ENCODE measurements at regions not wholly inside any gene's neighbourhood (a gene's known extent, or its start where the extent isn't known, plus 50 kb on each side); places are given as distances from the start of the nearest gene placed in this dataset.

DNA sequence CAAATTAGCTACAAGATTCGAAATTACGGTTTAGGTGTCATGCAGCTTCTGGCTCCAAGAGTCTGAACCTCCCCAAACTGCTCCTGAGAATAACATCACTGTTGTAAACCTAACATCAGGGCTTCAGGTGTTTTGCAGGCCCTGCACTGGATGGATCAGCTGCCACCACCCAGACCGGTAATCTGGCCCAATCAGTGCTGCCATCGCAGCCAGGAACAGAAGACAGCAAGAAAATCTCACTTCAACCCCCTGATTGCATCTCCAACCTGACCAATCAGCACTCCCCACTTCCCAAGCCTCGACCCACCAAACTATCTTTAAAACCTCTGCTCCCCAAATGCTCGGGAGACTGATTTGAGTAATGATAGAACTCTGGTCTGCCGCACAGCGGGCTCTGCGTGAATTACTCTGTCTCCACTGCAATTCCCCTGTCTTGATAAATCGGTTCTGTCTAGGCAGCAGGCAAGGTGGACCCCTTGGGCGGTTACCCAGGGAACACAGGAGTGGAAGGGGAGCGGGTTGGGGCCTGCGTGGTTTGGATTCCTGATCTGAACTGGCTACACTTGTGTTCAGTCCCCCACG lies 268.5 kb upstream of the SFSWAP start:
- 74 to 86% methylated on average over 14 of the region's 14 CpGs for WGBS, 2 donors
- Histone ChIP-seq H3K9me3 (no peaks in the 10 kb centered on the region), H3K4me3 (replicated peaks in 1 of 3) (no peak overlapping the region), H3K27ac (no peak overlapping the region), H3K27me3 (no peaks in the 10 kb centered on the region), H3K4me1 (no peaks in the 10 kb centered on the region), H3K36me3 (no peaks in the 10 kb centered on the region)
- DNase-seq, result no peak
- TF ChIP-seq, protein P1, sequence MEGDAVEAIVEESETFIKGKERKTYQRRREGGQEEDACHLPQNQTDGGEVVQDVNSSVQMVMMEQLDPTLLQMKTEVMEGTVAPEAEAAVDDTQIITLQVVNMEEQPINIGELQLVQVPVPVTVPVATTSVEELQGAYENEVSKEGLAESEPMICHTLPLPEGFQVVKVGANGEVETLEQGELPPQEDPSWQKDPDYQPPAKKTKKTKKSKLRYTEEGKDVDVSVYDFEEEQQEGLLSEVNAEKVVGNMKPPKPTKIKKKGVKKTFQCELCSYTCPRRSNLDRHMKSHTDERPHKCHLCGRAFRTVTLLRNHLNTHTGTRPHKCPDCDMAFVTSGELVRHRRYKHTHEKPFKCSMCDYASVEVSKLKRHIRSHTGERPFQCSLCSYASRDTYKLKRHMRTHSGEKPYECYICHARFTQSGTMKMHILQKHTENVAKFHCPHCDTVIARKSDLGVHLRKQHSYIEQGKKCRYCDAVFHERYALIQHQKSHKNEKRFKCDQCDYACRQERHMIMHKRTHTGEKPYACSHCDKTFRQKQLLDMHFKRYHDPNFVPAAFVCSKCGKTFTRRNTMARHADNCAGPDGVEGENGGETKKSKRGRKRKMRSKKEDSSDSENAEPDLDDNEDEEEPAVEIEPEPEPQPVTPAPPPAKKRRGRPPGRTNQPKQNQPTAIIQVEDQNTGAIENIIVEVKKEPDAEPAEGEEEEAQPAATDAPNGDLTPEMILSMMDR (IDR thresholded peaks at IDR 0.05), result no peak
- TF ChIP-seq POLR2A (IDR thresholded peaks at IDR 0.05), result no peak
- intact Hi-C loops (cut with DNase I), result no loop called here

DNA sequence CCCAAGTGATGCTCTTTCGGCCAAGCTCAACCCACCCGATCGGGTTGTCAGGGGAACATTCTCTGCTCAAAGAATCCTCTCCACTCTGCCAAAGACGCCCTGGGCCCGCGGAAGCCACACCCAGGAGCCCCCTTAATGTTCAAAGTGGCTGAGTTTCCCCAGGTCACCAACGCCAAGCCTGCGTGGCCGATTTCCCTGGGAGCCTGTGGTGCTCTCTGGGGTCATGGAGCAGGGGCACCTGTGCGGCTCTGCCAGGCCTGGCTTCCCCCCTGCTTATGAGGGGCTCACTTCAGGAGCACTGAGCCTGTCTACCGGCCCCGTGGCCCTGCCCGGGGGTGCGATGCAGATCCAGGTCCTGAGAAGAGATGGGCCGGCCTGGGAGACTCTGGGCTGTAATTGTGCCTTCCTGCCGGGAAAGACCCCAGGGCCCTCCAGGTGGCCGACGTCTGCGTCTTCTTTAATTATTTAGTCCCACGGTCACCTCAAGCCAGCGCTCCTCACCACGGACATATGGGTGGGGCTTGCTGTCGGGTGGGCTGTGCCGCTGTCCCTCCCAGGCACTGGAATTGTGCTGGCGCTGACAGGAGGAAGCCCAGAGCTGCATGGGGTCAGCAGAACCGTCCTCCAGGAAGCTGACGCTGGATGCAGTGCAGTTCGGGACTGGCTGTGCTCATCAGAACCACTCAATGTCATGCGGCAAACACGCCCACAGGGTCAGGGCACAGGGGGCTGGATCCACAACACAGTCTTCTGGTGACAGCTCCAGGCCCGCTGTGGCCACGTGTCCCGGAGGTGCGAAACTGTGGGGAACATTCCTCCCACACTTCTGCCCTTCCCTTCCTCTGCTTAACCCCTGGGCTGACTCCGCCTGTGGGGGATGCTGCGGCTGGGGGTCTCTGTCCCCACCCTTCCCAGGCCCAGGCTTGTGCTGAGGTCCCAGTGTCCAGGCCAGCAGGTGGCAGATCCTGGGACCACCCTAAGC lies 267.6 kb upstream of the SFSWAP start:
- Histone ChIP-seq H3K27ac (no peak overlapping the region), H3K4me1 (no peaks in the 10 kb centered on the region), H3K9me3 (no peaks in the 10 kb centered on the region), H3K4me3 (replicated peaks in 1 of 3) (no peak overlapping the region), H3K36me3 (no peaks in the 10 kb centered on the region), H3K27me3 (no peaks in the 10 kb centered on the region)
- TF ChIP-seq POLR2A (IDR thresholded peaks at IDR 0.05), result no peak
- TF ChIP-seq, protein P1 (IDR thresholded peaks at IDR 0.05), result no peak
- intact Hi-C loops (cut with DNase I), result no loop called here
- WGBS, 2 donors, result 79 to 80% methylated on average over 20 to 34 of the region's 36 CpGs
- DNase-seq, result peak in 1 of 2 donors; percentile 22

DNA sequence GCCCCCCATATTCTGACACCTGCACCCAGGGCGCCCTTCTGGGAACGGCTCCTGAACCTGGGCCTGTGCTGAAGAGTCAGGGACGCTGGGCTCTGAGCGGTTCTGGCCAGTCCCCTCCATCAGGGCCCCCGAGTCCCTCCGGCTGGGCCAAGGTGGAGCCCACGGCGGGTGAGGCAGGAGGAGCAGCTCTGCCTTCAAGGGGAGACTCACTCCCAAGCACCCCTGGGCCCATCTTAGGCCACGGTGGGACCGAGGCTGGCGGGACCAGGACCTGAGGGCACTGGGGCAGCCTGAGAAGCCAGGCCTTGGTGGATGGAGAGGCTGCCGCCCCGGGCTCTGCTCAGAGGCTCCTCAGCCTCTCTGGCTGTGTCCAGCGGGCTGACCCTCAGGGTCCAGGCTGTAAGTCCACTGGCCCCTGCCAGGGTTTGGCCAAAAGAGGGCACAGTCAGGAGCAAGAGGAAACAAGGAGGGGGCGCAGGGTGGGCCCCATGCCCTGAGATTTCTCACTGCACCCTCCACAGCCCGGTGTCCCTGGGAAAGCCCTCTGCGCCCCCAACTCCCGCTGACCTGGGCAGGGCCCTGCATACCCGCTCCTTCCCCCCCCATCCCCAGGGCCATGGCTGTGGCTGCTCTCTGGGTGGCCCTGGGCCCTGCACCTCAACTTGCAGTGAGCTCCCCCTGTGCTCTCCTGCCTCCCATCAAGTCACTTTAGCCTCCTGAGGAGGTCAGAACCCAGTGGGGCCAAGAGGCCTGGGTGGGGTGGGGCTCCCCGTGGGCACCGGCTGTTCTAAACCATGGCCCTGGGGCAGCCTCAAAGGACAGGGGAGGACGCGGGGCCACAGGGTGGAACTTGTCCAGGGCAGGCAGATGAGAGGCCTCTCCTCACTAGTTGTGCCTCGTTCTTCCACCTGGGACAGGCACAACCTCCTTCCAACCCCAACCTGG lies 266.4 kb upstream of the SFSWAP start:
- TF ChIP-seq, protein P1 (IDR thresholded peaks at IDR 0.05), result no peak
- no peak for TF ChIP-seq POLR2A (IDR thresholded peaks at IDR 0.05)
- intact Hi-C loops (cut with DNase I), result no loop called here
- Histone ChIP-seq H3K9me3 (no peaks in the 10 kb centered on the region), H3K4me3 (replicated peaks in 1 of 3) (no peak overlapping the region), H3K4me1 (no peaks in the 10 kb centered on the region), H3K27ac (no peak overlapping the region), H3K36me3 (no peaks in the 10 kb centered on the region), H3K27me3 (no peaks in the 10 kb centered on the region)
- WGBS, 2 donors, result 89 to 90% methylated on average over 12 to 15 of the region's 24 CpGs
- no peak for DNase-seq

DNA sequence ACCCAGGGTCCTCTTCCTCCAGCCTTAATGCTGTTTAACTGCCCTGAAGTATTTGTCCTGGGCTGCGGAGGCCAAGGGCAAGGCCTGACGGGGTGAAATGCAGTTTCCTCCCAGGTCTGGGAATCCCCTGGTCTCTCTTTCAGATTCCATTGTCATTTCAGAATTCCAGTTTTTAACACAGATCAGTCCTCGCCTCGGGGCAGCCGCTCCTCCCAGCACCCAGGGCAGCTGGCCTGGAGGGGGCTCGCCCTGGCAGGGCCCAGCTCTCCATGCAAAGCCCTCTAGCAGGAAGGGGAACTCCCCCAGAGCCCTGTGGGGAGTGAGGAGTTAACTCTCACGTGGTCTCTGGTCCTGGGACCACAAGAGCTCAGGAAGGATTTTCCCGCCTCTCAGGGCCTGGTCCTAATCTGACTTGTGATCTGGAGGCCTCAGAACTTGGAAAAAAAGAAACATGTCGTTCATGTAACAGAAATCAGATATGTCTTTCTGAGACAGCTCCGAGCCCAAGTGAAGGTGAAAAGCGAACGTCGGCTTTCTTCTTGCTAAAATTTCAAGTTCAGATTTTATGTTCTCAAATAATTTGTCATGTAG lies 265.6 kb upstream of the SFSWAP start:
- Histone ChIP-seq H3K4me1 (no peaks in the 10 kb centered on the region), H3K27me3 (no peaks in the 10 kb centered on the region), H3K27ac (no peak overlapping the region), H3K36me3 (no peaks in the 10 kb centered on the region), H3K4me3 (replicated peaks in 1 of 3) (no peak overlapping the region), H3K9me3 (no peaks in the 10 kb centered on the region)
- 64 to 67% methylated on average over 12 to 13 of the region's 13 CpGs for WGBS, 2 donors
- intact Hi-C loops (cut with DNase I), result no loop called here
- TF ChIP-seq POLR2A (IDR thresholded peaks at IDR 0.05), result no peak
- TF ChIP-seq, protein P1 (IDR thresholded peaks at IDR 0.05), result no peak
- DNase-seq, result no peak
